H9 (cell line): ENCODE measurements at regions not wholly inside any gene's neighbourhood (a gene's known extent, or its start where the extent isn't known, plus 50 kb on each side); places are given as distances from the start of the nearest gene placed in this dataset.

Experiments used
- DNase-seq: peaks from one replicate; pipeline ENCODE4 v3.0.0-alpha.2; 2017
- H2AFZ ChIP-seq: one replicate; pipeline ENCODE4 v1.6.1; 2013; ENCODE audit warnings: mild to moderate bottlenecking, low read length, control low read depth, moderate library complexity
- H2AK5ac ChIP-seq: 2 replicates; pipeline ENCODE4 v1.6.1; 2013; ENCODE audit warnings: low read length, control low read depth, mixed read lengths; ENCODE audit not compliant: insufficient read length
- H2BK120ac ChIP-seq: one replicate; pipeline ENCODE4 v1.6.1; 2013; ENCODE audit warnings: low read depth, mild to moderate bottlenecking, low read length, control low read depth, inconsistent platforms; ENCODE audit not compliant: poor library complexity, severe bottlenecking
- H2BK12ac ChIP-seq: 2 replicates; pipeline ENCODE4 v1.6.1; 2013; ENCODE audit warnings: low read length, control low read depth, mixed read lengths, low read depth; ENCODE audit not compliant: insufficient read length
- H2BK15ac ChIP-seq: 2 replicates; pipeline ENCODE4 v1.6.1; 2013; ENCODE audit warnings: low read depth, low read length, control low read depth
- H2BK20ac ChIP-seq: one replicate; pipeline ENCODE4 v1.6.1; 2013; ENCODE audit warnings: low read depth, mild to moderate bottlenecking, low read length, control low read depth, inconsistent platforms; ENCODE audit not compliant: poor library complexity, severe bottlenecking
- H2BK5ac ChIP-seq: 2 replicates; pipeline ENCODE4 v1.6.1; 2013; ENCODE audit warnings: low read length, control low read depth, mixed read lengths; ENCODE audit not compliant: insufficient read length
- H3K14ac ChIP-seq: 2 replicates; pipeline ENCODE4 v1.6.1; 2013; ENCODE audit warnings: low read length, control low read depth; ENCODE audit not compliant: insufficient read depth
- H3K18ac ChIP-seq: 2 replicates; pipeline ENCODE4 v1.6.1; 2013; ENCODE audit warnings: low read depth, mild to moderate bottlenecking, mixed read lengths, low read length, control low read depth; ENCODE audit not compliant: insufficient read length
- H3K23ac ChIP-seq: 2 replicates; pipeline ENCODE4 v1.6.1; 2013; ENCODE audit warnings: low read length, control low read depth, mixed read lengths, low read depth; ENCODE audit not compliant: insufficient read length
- H3K23me2 ChIP-seq: 2 replicates; pipeline ENCODE4 v1.6.1; 2013; ENCODE audit warnings: low read depth, mild to moderate bottlenecking, mixed read lengths, low read length, control low read depth; ENCODE audit not compliant: insufficient read length, poor library complexity, severe bottlenecking
- H3K27ac ChIP-seq: 2 replicates; pipeline ENCODE4 v1.5.1; 2013; ENCODE audit warnings: low read length, control low read depth, mixed read lengths, low read depth; ENCODE audit not compliant: insufficient read length
- H3K27me3 ChIP-seq: 2 replicates; pipeline ENCODE4 v1.6.1; 2013; ENCODE audit warnings: low read length, control low read depth, inconsistent platforms; ENCODE audit not compliant: insufficient read depth
- H3K4ac ChIP-seq: 2 replicates; pipeline ENCODE4 v1.6.1; 2013; ENCODE audit warnings: low read depth, mild to moderate bottlenecking, control low read depth, inconsistent platforms, low read length, moderate library complexity
- H3K4me1 ChIP-seq: 2 replicates; pipeline ENCODE4 v1.6.1; 2013; ENCODE audit warnings: low read length, control low read depth, inconsistent platforms; ENCODE audit not compliant: insufficient read depth
- H3K4me2 ChIP-seq: 2 replicates; pipeline ENCODE4 v1.6.1; 2013; ENCODE audit warnings: low read length, control low read depth, mixed read lengths; ENCODE audit not compliant: insufficient read length, insufficient read depth
- H3K56ac ChIP-seq: 2 replicates; pipeline ENCODE4 v1.6.1; 2013; ENCODE audit warnings: low read depth, mild to moderate bottlenecking, mixed read lengths, low read length, control low read depth; ENCODE audit not compliant: insufficient read length
- H3K79me1 ChIP-seq: 2 replicates; pipeline ENCODE4 v1.6.1; 2013; ENCODE audit warnings: low read depth, mild to moderate bottlenecking, moderate library complexity, low read length, control low read depth, inconsistent platforms; ENCODE audit not compliant: insufficient read depth, poor library complexity, severe bottlenecking
- H3K79me2 ChIP-seq: 2 replicates; pipeline ENCODE4 v1.6.1; 2013; ENCODE audit warnings: low read length, control low read depth, inconsistent platforms; ENCODE audit not compliant: insufficient read depth
- H3K9ac ChIP-seq: 2 replicates; pipeline ENCODE4 v1.6.1; 2013; ENCODE audit warnings: low read length, control low read depth, mixed read lengths; ENCODE audit not compliant: insufficient read length; ENCODE audit errors: extremely low read depth
- H3K9me3 ChIP-seq: one replicate; pipeline ENCODE4 v1.6.1; 2013; ENCODE audit warnings: low read depth, low read length, inconsistent platforms; ENCODE audit not compliant: control insufficient read depth
- H3T11ph ChIP-seq: one replicate; pipeline ENCODE4 v1.6.1; 2013; ENCODE audit warnings: mild to moderate bottlenecking, low read length, control low read depth, inconsistent platforms
- H4K20me1 ChIP-seq: one replicate; pipeline ENCODE4 v1.6.1; 2013; ENCODE audit not compliant: control insufficient read depth, insufficient read length, insufficient read depth
- H4K5ac ChIP-seq: 2 replicates; pipeline ENCODE4 v1.6.1; 2013; ENCODE audit warnings: low read depth, mild to moderate bottlenecking, mixed read lengths, low read length, control low read depth; ENCODE audit not compliant: insufficient read length
- H4K8ac ChIP-seq: replicated peaks from 2 replicates; pipeline ENCODE4 v1.6.1; 2013; ENCODE audit warnings: low read length, control low read depth, mixed read lengths, low read depth; ENCODE audit not compliant: insufficient read length
- H4K91ac ChIP-seq: 2 replicates; pipeline ENCODE4 v1.6.1; 2013; ENCODE audit warnings: low read depth, mild to moderate bottlenecking, moderate library complexity, mixed read lengths, low read length, control low read depth; ENCODE audit not compliant: insufficient read length
- H3K27ac Mint-ChIP-seq, 3 experiments: 2 replicates in 2 of 3; 3 replicates in 1 of 3; pipeline ENCODE4 v1.8.0; 2020 to 2021; ENCODE audit warnings: mixed read lengths in 3 of 3, mild to moderate bottlenecking in 1 of 3, moderate library complexity in 1 of 3
- H3K27me3 Mint-ChIP-seq: 2 replicates; pipeline ENCODE4 v1.8.0; 2021; ENCODE audit warnings: low read depth, mild to moderate bottlenecking, moderate library complexity, mixed read lengths
- H3K36me3 Mint-ChIP-seq, 3 experiments: 2 replicates in 2 of 3; 3 replicates in 1 of 3; pipeline ENCODE4 v1.8.0; 2020 to 2021; ENCODE audit warnings: low read depth in 3 of 3, mixed read lengths in 3 of 3; ENCODE audit not compliant: insufficient read depth in 1 of 3
- H3K4me1 Mint-ChIP-seq, 2 experiments: 2 replicates each; pipeline ENCODE4 v1.8.0; 2020; ENCODE audit warnings: mixed read lengths in 2 of 2
- H3K4me3 Mint-ChIP-seq, 2 experiments: 2 replicates in 1 of 2; 3 replicates in 1 of 2; pipeline ENCODE4 v1.8.0; 2020 to 2021; ENCODE audit warnings: mild to moderate bottlenecking in 2 of 2, mixed read lengths in 2 of 2, moderate library complexity in 1 of 2
- H3K9me3 Mint-ChIP-seq, 2 experiments: 2 replicates in 1 of 2; 3 replicates in 1 of 2; pipeline ENCODE4 v1.8.0; 2020; ENCODE audit warnings: mild to moderate bottlenecking in 2 of 2, mixed read lengths in 2 of 2, moderate library complexity in 1 of 2
- WGBS: extraction: QIAGEN DNeasy Blood & Tissue Kit; methylation state at CpG from one replicate; pipeline ENCODE4 v1.1.7; 2013; ENCODE audit warnings: missing lambda C conversion rate, low lambda C conversion rate, mixed read lengths; ENCODE audit not compliant: insufficient read length; ENCODE audit errors: extremely low coverage; 5-methylcytosine and 5-hydroxymethylcytosine counted together
- TF ChIP-seq, protein P1 (sequence below): fragments of 200-600 bp; sonication (generic); conservative IDR thresholded peaks from 3 replicates; pipeline ENCODE4 v1.8.0; 2021; ENCODE audit warnings: antibody characterized with exemption, mild to moderate bottlenecking

DNA sequence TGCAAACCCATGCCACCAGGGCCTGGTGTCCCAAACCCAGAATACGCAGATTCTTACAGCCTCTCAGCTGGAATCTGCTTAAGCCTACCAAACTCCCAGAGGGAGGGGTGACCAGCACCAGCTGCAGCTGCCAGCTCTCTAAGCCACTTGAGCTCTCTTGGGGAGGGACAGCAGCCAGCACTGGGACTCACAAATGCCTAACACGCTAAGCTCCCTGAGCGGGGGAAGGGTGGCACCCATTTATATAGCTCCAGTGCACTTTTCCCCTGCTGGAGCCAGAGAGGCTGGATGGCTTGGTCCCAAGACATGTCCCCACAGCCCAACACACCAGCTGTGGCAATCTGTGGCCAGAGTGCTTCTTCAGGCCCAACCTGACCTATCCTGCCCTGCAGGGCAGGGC is 326.8 kb upstream of the NRG3 start:
- H3K23ac ChIP-seq, result no peak overlapping the region
- H2BK20ac ChIP-seq, result no peak overlapping the region
- DNase-seq, result peak; percentile 24
- H4K91ac ChIP-seq, result no peak overlapping the region
- H3K79me1 ChIP-seq, result no peaks in the 10 kb centered on the region
- H2BK120ac ChIP-seq, result no peak overlapping the region
- no peak overlapping the region for H3T11ph ChIP-seq
- H3K18ac ChIP-seq, result no peak overlapping the region
- H4K20me1 ChIP-seq, result no peaks in the 10 kb centered on the region
- H3K27me3 ChIP-seq, result no peaks in the 10 kb centered on the region
- WGBS, result no CpG with 5 or more reads among the region's 3 CpGs
- no peaks in the 10 kb centered on the region for H3K4me1 Mint-ChIP-seq
- no peak overlapping the region for H3K56ac ChIP-seq
- peaks cover 2% of the 10 kb centered on the region for H3K27me3 Mint-ChIP-seq
- H4K8ac ChIP-seq, result no peak overlapping the region
- H2BK12ac ChIP-seq, result no peak overlapping the region
- no peaks in the 10 kb centered on the region for H3K79me2 ChIP-seq
- no peak overlapping the region for H3K4ac ChIP-seq
- H3K9me3 Mint-ChIP-seq, result peaks cover 14 to 22% of the 10 kb centered on the region in 2 experiments
- no peak overlapping the region for H3K27ac Mint-ChIP-seq
- H3K4me3 Mint-ChIP-seq, result no peak overlapping the region
- no peak overlapping the region for H3K4me2 ChIP-seq
- H2AFZ ChIP-seq, result no peak overlapping the region
- no peaks in the 10 kb centered on the region for H3K4me1 ChIP-seq
- H4K5ac ChIP-seq, result no peak overlapping the region
- H2BK5ac ChIP-seq, result no peak overlapping the region
- H2BK15ac ChIP-seq, result no peak overlapping the region
- no peaks in the 10 kb centered on the region for H3K23me2 ChIP-seq
- no peak overlapping the region for H3K14ac ChIP-seq
- H3K9me3 ChIP-seq, result no peaks in the 10 kb centered on the region
- TF ChIP-seq, protein P1, sequence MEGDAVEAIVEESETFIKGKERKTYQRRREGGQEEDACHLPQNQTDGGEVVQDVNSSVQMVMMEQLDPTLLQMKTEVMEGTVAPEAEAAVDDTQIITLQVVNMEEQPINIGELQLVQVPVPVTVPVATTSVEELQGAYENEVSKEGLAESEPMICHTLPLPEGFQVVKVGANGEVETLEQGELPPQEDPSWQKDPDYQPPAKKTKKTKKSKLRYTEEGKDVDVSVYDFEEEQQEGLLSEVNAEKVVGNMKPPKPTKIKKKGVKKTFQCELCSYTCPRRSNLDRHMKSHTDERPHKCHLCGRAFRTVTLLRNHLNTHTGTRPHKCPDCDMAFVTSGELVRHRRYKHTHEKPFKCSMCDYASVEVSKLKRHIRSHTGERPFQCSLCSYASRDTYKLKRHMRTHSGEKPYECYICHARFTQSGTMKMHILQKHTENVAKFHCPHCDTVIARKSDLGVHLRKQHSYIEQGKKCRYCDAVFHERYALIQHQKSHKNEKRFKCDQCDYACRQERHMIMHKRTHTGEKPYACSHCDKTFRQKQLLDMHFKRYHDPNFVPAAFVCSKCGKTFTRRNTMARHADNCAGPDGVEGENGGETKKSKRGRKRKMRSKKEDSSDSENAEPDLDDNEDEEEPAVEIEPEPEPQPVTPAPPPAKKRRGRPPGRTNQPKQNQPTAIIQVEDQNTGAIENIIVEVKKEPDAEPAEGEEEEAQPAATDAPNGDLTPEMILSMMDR, result no peak
- H3K36me3 Mint-ChIP-seq, result peaks cover 0 to 22% (median 4%) of the 10 kb centered on the region in 3 experiments; a peak in 3 of 7 replicates
- H3K27ac ChIP-seq, result no peak overlapping the region
- no peak overlapping the region for H2AK5ac ChIP-seq
- H3K9ac ChIP-seq, result no peak overlapping the region
